ENCODE measurements at regions not wholly inside any gene's neighbourhood (a gene's known extent, or its start where the extent isn't known, plus 50 kb on each side); places are given as distances from the start of the nearest gene placed in this dataset.

DNA sequence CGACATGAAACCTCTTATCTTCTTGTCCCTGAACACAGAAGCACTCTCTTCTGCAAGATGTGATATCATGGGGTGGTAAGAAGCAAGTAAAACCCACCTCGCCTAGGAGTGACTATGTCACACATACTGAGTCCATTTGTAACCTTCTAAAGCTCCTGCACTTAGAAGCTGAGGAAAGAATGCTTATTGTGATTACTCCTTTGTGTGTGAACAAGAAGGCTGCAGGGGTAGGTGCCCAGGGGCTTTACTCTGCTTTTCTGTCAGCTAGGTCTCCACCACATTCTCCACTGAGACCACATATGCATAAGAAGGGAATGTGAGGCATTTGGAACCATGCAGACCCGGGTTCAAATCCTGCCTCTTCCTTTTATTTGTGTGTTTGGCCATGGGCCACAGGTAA lies 144.3 kb downstream of the DMRTA2 start:
- DNase-seq (ENCODE audit: low spot score) = no peak
- no peak for ATAC-seq (ENCODE audit: low FRiP score)
- TF ChIP-seq, protein P1, sequence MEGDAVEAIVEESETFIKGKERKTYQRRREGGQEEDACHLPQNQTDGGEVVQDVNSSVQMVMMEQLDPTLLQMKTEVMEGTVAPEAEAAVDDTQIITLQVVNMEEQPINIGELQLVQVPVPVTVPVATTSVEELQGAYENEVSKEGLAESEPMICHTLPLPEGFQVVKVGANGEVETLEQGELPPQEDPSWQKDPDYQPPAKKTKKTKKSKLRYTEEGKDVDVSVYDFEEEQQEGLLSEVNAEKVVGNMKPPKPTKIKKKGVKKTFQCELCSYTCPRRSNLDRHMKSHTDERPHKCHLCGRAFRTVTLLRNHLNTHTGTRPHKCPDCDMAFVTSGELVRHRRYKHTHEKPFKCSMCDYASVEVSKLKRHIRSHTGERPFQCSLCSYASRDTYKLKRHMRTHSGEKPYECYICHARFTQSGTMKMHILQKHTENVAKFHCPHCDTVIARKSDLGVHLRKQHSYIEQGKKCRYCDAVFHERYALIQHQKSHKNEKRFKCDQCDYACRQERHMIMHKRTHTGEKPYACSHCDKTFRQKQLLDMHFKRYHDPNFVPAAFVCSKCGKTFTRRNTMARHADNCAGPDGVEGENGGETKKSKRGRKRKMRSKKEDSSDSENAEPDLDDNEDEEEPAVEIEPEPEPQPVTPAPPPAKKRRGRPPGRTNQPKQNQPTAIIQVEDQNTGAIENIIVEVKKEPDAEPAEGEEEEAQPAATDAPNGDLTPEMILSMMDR (IDR thresholded peaks at IDR 0.05) = no peak

DNA sequence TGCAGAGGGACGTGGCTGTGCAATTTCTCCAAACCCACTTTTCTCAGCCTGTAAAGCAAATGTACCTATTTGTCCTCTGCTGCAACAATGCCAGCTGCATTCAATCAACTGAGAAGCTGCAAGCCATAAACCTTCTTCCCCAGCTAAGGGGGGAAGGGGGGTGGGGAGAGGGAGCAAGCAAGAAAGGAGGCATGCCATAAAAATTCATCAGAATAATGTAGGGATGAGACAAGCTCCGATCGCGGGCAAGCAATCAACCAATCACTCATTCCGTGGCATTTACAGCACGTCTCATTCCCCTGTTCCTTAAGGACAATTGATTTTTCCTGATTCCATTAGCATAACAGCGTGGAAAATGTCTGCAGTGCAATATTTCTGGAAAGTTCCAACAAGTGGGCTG lies 144.8 kb downstream of the DMRTA2 start:
- TF ChIP-seq, protein P1 (IDR thresholded peaks at IDR 0.05) = no peak
- DNase-seq (ENCODE audit: low spot score) (no peak), ATAC-seq (ENCODE audit: low FRiP score) (no peak)

DNA sequence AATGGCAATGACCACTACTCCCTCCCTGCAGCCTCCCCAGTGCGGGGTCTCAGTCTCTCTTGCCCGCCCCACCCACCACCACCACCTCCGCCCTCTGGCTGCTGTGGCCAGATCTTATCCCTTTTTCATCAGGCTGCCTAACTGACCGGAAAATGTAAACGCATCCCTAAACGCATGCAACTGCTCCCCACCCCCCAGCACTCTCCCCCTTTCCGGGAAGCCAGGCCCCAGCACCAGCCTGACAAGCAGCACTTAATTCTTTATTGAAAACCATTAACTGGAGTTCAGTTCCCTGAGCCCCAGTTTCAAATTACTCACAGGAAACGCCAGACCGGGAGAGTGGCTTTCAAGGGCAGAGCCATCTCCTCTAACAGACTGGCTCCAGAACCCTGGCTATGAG lies 147.7 kb downstream of the DMRTA2 start:
- TF ChIP-seq, protein P1 (IDR thresholded peaks at IDR 0.05) = no peak
- DNase-seq (ENCODE audit: low spot score) = no peak
- no peak for ATAC-seq (ENCODE audit: low FRiP score)

DNA sequence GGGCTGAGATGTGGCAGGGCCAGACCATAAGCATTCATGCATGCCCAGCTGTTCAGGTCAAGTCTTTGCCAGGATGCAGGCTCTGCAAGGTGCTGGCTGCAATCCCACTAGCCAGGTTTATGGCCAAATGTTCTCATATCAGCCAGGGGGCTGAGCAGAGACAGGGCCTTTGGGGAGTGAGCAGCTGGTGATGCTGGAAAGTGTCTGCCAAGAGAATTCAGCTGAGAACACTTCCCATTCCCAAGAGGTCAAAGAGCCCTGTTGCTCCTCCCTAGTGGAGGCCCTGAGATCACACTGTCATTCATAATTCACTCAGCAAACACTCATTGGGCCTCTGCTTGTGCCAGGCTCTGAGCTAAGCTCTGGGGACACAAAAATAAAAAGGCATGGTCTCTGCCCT lies 150.3 kb downstream of the DMRTA2 start:
- DNase-seq (ENCODE audit: low spot score) (no peak), ATAC-seq (ENCODE audit: low FRiP score) (no peak)
- TF ChIP-seq, protein P1 (IDR thresholded peaks at IDR 0.05) = no peak

DNA sequence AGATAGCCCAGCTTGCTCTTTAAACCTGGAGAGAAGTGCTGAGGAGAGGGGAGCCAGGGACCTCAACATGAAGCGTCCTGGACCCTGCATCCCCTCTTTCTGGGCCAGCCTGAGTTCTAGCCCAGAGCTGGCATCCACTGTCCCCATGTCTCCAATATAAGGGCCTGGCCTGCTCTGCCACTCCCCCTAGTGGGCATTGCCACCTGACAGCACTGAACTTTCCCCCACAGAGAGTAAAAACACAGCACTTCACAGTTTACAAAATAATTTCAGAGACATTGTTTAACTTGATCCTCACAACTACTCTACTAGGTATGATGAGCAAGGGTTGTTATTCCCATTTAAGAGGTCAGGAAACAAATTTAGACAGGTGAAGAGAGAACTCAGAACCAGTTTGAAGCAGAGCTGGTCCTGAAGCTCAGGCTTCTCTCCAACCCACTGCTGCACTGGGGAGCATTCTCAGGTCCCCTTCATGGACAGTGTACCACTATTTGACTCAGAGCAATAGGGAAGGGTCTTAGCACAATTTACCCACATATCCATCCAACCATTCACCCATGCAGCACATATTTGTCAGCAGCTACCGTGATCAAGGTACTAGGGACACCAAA lies 151.2 kb downstream of the DMRTA2 start:
- ATAC-seq (ENCODE audit: low FRiP score) = no peak
- TF ChIP-seq, protein P1 (IDR thresholded peaks at IDR 0.05) = no peak
- DNase-seq (ENCODE audit: low spot score) = no peak

DNA sequence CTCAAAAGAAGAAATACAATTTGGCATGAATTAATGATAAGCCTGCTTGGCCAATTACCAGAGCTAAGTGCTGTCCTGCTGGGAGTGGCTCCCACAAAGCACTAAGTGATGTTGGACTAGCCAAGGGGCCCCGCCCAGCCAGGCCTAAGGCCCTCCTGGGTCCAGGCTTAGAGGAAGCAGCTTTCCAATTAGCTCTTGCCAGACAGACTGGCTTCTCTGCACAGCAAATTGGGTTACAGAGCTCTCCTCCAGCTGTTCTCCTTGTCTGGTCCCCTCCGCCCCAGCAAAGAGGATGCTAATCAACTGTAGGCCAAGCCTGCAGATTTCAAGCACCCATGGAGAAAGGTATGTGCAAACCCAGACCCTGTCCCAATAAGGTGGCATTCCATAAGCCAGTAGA lies 151.9 kb downstream of the DMRTA2 start:
- TF ChIP-seq, protein P1 (IDR thresholded peaks at IDR 0.05) = no peak
- ATAC-seq (ENCODE audit: low FRiP score) (no peak), DNase-seq (ENCODE audit: low spot score) (no peak)

DNA sequence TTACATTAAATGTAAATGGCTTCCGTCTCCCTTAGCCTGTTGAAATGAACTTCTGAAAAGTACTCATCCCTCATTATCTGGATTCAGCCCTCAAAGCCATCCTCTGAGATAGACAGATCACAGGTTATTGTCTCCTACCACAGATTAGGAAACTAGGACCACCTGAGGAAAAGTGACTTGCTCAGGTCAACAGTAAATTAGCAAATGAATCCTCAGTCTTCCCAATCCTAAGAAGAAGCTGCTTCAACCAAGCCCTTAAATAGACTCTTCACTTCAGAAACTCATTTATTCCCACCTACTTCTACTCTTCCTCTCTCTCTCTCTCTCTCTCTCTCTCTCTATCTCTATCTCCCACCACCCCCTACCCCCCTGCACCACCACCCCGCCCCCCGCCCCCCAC lies 152.3 kb downstream of the DMRTA2 start:
- TF ChIP-seq, protein P1 (IDR thresholded peaks at IDR 0.05) = no peak
- no peak for DNase-seq (ENCODE audit: low spot score)

More for the DNA sequence above, 152.3 kb downstream of the DMRTA2 start:
- ATAC-seq (ENCODE audit: low FRiP score) = no peak

All from omental fat pad (tissue), 3 donors.